MM.1S (cell line): ENCODE measurements at regions not wholly inside any gene's neighbourhood (a gene's known extent, or its start where the extent isn't known, plus 50 kb on each side); places are given as distances from the start of the nearest gene placed in this dataset.

Source experiments
- EZH2phosphoT487 ChIP-seq: fragments of 300-600 bp; sonication (generic); IDR thresholded peaks from 2 replicates; pipeline ENCODE4 v1.6.1; 2018; ENCODE audit warnings: antibody characterized with exemption, low read length
- TF ChIP-seq, protein P1 (sequence below): fragments of 300-600 bp; sonication (generic); IDR thresholded peaks from 2 replicates; pipeline ENCODE4 v1.5.1; 2016; ENCODE audit warnings: antibody characterized with exemption, low read length, mixed read lengths

- TF ChIP-seq EZH2phosphoT487: no peak
- TF ChIP-seq, protein P1, sequence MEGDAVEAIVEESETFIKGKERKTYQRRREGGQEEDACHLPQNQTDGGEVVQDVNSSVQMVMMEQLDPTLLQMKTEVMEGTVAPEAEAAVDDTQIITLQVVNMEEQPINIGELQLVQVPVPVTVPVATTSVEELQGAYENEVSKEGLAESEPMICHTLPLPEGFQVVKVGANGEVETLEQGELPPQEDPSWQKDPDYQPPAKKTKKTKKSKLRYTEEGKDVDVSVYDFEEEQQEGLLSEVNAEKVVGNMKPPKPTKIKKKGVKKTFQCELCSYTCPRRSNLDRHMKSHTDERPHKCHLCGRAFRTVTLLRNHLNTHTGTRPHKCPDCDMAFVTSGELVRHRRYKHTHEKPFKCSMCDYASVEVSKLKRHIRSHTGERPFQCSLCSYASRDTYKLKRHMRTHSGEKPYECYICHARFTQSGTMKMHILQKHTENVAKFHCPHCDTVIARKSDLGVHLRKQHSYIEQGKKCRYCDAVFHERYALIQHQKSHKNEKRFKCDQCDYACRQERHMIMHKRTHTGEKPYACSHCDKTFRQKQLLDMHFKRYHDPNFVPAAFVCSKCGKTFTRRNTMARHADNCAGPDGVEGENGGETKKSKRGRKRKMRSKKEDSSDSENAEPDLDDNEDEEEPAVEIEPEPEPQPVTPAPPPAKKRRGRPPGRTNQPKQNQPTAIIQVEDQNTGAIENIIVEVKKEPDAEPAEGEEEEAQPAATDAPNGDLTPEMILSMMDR: no peak
Measured at GRCh38 chr1:199082778-199083389, 444.0 kb downstream of the PTPRC start.
